NCI-H526 treated with DMSO at 0.1 percent for 48 hours (cell line): ENCODE measurements at regions not wholly inside any gene's neighbourhood (a gene's known extent, or its start where the extent isn't known, plus 50 kb on each side); places are given as distances from the start of the nearest gene placed in this dataset.

Experiments used
- DNase-seq: peaks from one replicate; lab custom pipeline; 2025; lab: John Stamatoyannopoulos, UW

GRCh38 chr1:223048026-223048425 lies 95.0 kb downstream of the TLR5 start:
- no peak for DNase-seq

- no peak for DNase-seq
These were observed 90.6 kb downstream of the TLR5 start for GRCh38 chr1:223052462-223052861.

DNA sequence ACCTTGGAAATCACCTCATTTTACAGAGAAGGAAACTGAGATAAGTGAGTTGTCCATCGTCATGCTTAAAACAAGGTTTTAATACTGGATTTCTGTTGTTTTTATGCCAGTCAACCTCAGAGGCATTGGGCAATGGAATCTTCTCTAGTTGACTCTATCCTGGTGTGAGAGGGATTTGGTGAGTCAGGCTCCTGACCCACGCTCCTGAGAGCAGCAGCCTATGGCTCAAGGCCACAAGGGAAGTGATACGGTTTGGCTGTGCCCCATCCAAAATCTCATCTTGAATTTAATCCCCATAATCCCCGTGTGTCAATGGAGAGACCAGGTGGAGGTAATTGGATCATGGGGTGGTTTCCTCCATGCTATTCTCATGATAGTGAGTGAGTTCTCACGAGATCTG lies 90.1 kb downstream of the TLR5 start:
- DNase-seq, result no peak

DNA sequence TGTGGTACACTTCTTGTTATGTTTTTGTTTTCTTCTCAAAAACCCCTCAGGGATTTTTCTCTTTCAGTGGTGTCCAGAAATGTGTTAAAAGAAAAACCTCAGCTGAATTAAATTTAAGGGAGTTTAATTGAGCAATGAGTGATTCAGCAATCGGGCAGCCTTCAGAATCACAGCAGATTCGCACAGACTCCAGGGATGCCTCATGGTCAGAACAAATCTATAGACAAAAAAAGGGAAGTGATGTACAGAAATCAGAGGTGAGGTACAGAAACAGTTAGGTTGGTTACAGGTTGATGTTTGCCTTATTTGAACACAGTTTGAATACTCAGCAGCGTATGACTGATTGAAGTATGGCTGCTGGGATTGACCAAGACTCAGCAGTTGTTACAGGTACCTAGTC lies 86.2 kb downstream of the TLR5 start:
- no peak for DNase-seq

GRCh38 chr1:223057569-223058093 lies 85.4 kb downstream of the TLR5 start:
- DNase-seq, result no peak
